GM12892 (cell line): ENCODE measurements at regions not wholly inside any gene's neighbourhood (a gene's known extent, or its start where the extent isn't known, plus 50 kb on each side); places are given as distances from the start of the nearest gene placed in this dataset.
"Not testable (repeated sequence)": the region's sequence is repeated elsewhere in the genome, so short reads cannot be mapped to it uniquely, and the experiment has no call there.

Experiments
- DNase-seq: peaks from one replicate; pipeline ENCODE4 v3.0.0; 2011; ENCODE audit not compliant: insufficient read length
- FAIRE-seq: peaks from 2 replicates; lab custom pipeline; 2011; peaks lifted over from hg19 to GRCh38; lab: Jason Lieb, UNC
- POLR2A ChIP-seq: IDR thresholded peaks from 2 replicates; pipeline ENCODE4 v1.6.1; 2011; ENCODE audit warnings: low read depth, low read length, control low read depth
- POLR2AphosphoS5 ChIP-seq: IDR thresholded peaks from 2 replicates; pipeline ENCODE4 v1.6.1; 2011; ENCODE audit warnings: low read depth, low read length, control low read depth
- TAF1 ChIP-seq: IDR thresholded peaks from 2 replicates; pipeline ENCODE4 v1.6.1; 2011; ENCODE audit warnings: low read depth, mild to moderate bottlenecking, control low read depth, low read length, borderline replicate concordance

GRCh38 chr4:57199267-57199666, 89.1 kb upstream of the IGFBP7 start:
- TF ChIP-seq POLR2A, result no peak
- TF ChIP-seq TAF1, result no peak
- TF ChIP-seq POLR2AphosphoS5, result no peak
- no peak for DNase-seq
- FAIRE-seq, result no peak

GRCh38 chr4:57195622-57196021, 85.4 kb upstream of the IGFBP7 start:
- TF ChIP-seq TAF1 (no peak), POLR2AphosphoS5 (no peak), POLR2A (no peak)
- DNase-seq (no peak), FAIRE-seq (no peak)

- TF ChIP-seq POLR2A (no peak), POLR2AphosphoS5 (no peak), TAF1 (no peak)
- FAIRE-seq (no peak), DNase-seq (no peak)
Measured at GRCh38 chr4:57194068-57194611, 84.0 kb upstream of the IGFBP7 start.

GRCh38 chr4:57193209-57193810, 83.1 kb upstream of the IGFBP7 start:
- DNase-seq (no peak), FAIRE-seq (no peak)
- TF ChIP-seq POLR2AphosphoS5 (no peak), POLR2A (no peak), TAF1 (no peak)

- DNase-seq, result no peak
- no peak for TF ChIP-seq POLR2AphosphoS5
- no peak for TF ChIP-seq TAF1
- no peak for TF ChIP-seq POLR2A
- no peak for FAIRE-seq
Measured at GRCh38 chr4:57191523-57192034, 81.4 kb upstream of the IGFBP7 start.

GRCh38 chr4:57190601-57191481, 80.7 kb upstream of the IGFBP7 start:
- FAIRE-seq, result peak; percentile 67
- TF ChIP-seq POLR2AphosphoS5 (no peak), POLR2A (no peak), TAF1 (no peak)
- DNase-seq, result no peak

GRCh38 chr4:57187246-57187645, 77.1 kb upstream of the IGFBP7 start:
- DNase-seq, result no peak
- FAIRE-seq, result no peak
- no peak for TF ChIP-seq TAF1
- no peak for TF ChIP-seq POLR2AphosphoS5
- TF ChIP-seq POLR2A, result no peak

- no peak for TF ChIP-seq POLR2A
- TF ChIP-seq TAF1, result no peak
- no peak for TF ChIP-seq POLR2AphosphoS5
- DNase-seq, result no peak
- FAIRE-seq, result no peak
Measured at GRCh38 chr4:57184378-57185029, 74.3 kb upstream of the IGFBP7 start.

- TF ChIP-seq TAF1 (no peak), POLR2AphosphoS5 (no peak), POLR2A (no peak)
- DNase-seq, result no peak
- FAIRE-seq, result no peak
Measured at GRCh38 chr4:57182132-57182874, 72.1 kb upstream of the IGFBP7 start.

- not testable (repeated sequence) for DNase-seq, FAIRE-seq
Measured at GRCh38 chr4:57173136-57173535, 63.0 kb upstream of the IGFBP7 start.

GRCh38 chr4:57172065-57172464, 61.9 kb upstream of the IGFBP7 start:
- FAIRE-seq, result no peak
- DNase-seq, result no peak
- TF ChIP-seq TAF1 (no peak), POLR2AphosphoS5 (no peak), POLR2A (no peak)
